Mesothelial cell of epicardium (in vitro differentiated cells): ENCODE measurements at regions not wholly inside any gene's neighbourhood (a gene's known extent, or its start where the extent isn't known, plus 50 kb on each side); places are given as distances from the start of the nearest gene placed in this dataset.

ENCODE experiments used
- DNase-seq, 2 experiments: peaks; one replicate each; pipeline ENCODE4 v3.0.0; 2021; ENCODE audit warnings: low spot score in 2 of 2; ENCODE audit not compliant: unreplicated experiment in 2 of 2
- H3K27ac Mint-ChIP-seq: 2 replicates; pipeline ENCODE4 v1.8.0; 2021; ENCODE audit warnings: mixed read lengths
- H3K27me3 Mint-ChIP-seq: 2 replicates; pipeline ENCODE4 v1.8.0; 2021; ENCODE audit warnings: low read depth, mixed read lengths
- H3K36me3 Mint-ChIP-seq: 2 replicates; pipeline ENCODE4 v1.8.0; 2021; ENCODE audit warnings: mixed read lengths
- H3K4me1 Mint-ChIP-seq: 2 replicates; pipeline ENCODE4 v1.8.0; 2021; ENCODE audit warnings: mixed read lengths
- H3K4me3 Mint-ChIP-seq: 2 replicates; pipeline ENCODE4 v1.8.0; 2021; ENCODE audit warnings: mild to moderate bottlenecking, moderate library complexity, mixed read lengths
- H3K9me3 Mint-ChIP-seq: 2 replicates; pipeline ENCODE4 v1.8.0; 2021; ENCODE audit warnings: mixed read lengths
- TF ChIP-seq, protein P1 (sequence below): fragments of 200-600 bp; sonication (generic); IDR thresholded peaks from one replicate; pipeline ENCODE4 v1.5.0; 2021; ENCODE audit warnings: antibody characterized with exemption; ENCODE audit not compliant: unreplicated experiment

DNA sequence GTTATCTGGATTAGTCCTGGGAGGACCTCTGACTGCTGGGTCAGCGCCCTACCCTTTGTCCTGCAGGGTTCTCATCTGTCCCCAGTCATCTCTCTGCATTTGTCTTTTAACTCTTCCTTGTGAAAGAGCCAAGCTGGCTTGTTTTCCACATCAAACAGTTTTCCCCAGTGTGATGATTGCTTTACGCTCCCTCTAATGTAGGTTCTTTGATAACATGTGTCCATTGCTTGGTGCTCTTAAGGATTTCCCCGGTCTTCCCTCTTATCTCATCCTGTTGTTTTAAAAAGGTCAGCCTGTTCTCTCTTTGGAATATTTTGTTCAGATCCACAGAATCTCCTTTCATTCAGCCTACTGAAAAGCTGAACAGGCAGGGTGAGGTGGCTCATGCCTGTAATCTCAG lies 792.1 kb upstream of the RAB6C start:
- no peaks in the 10 kb centered on the region for H3K27me3 Mint-ChIP-seq
- TF ChIP-seq, protein P1, sequence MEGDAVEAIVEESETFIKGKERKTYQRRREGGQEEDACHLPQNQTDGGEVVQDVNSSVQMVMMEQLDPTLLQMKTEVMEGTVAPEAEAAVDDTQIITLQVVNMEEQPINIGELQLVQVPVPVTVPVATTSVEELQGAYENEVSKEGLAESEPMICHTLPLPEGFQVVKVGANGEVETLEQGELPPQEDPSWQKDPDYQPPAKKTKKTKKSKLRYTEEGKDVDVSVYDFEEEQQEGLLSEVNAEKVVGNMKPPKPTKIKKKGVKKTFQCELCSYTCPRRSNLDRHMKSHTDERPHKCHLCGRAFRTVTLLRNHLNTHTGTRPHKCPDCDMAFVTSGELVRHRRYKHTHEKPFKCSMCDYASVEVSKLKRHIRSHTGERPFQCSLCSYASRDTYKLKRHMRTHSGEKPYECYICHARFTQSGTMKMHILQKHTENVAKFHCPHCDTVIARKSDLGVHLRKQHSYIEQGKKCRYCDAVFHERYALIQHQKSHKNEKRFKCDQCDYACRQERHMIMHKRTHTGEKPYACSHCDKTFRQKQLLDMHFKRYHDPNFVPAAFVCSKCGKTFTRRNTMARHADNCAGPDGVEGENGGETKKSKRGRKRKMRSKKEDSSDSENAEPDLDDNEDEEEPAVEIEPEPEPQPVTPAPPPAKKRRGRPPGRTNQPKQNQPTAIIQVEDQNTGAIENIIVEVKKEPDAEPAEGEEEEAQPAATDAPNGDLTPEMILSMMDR = no peak
- H3K27ac Mint-ChIP-seq = no peak overlapping the region

DNA sequence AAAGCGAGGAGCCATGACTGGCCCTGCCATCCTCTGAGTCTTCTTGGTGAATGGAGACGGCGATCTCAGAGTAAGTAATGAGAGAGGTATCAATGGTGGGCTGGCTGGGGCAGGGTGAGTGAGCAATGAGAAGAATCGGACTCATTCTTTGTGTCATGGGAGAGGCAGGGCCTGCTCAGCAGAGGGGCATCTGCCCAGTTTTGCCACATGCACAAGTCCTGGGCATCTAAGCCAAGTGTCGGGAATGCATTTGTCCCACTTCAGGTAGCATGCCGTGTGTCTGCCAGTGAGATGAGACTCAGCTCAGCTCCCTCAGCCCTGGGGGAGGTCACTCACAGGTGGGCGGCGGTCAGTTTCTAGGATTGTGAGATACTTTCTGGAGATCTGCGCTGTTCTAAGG lies 791.0 kb upstream of the RAB6C start:
- peaks cover 51% of the 10 kb centered on the region for H3K4me1 Mint-ChIP-seq
- TF ChIP-seq, protein P1 = no peak
- no peak overlapping the region for H3K4me3 Mint-ChIP-seq
- no peak overlapping the region for H3K27ac Mint-ChIP-seq
- peaks cover 5% of the 10 kb centered on the region for H3K9me3 Mint-ChIP-seq
- no peak for DNase-seq
- no peaks in the 10 kb centered on the region for H3K27me3 Mint-ChIP-seq
- no peaks in the 10 kb centered on the region for H3K36me3 Mint-ChIP-seq

More for the DNA sequence above, 792.1 kb upstream of the RAB6C start:
- Mint-ChIP-seq H3K9me3 (peaks cover 5% of the 10 kb centered on the region), H3K36me3 (no peaks in the 10 kb centered on the region), H3K4me3 (no peak overlapping the region), H3K4me1 (peaks cover 43% of the 10 kb centered on the region)
- DNase-seq = no peak

DNA sequence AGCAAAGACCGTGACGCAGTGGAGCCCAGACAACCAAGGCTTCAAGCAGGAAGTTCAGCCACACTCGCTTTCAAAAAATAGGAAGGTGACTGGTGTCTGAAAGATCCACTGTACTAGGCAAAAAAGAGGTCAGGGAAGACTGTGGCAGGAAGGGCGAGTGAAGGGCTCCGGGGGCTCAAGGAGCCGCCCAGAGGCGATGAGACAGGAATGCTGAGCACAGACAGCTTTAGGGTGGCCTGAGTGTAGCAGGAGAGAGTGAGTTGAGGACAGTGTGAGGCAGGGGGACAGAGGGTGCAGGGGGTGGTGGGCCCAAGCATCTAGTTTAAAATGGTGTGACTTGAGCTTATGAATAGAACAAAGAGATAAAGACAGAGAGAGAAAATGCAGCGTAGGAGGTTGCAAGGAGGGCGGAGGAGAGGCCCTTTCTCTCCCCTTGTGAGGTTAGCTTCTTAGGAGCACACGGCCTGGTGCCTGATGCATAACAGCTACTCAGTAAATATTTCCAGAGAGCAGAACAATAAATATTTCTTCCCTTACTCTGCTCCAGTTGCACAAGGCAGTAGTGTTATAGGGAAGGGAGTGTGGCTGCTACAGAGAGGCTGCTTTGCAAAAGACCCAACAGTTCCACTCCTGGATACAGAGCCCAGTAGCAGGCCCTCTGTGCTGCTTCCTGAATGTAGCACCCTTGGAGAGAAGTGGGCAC lies 789.7 kb upstream of the RAB6C start:
- H3K4me1 Mint-ChIP-seq = peaks cover 58% of the 10 kb centered on the region
- no peak overlapping the region for H3K4me3 Mint-ChIP-seq
- no peaks in the 10 kb centered on the region for H3K36me3 Mint-ChIP-seq
- H3K27ac Mint-ChIP-seq = peak overlapping the region; percentile 20
- TF ChIP-seq, protein P1 = no peak
- H3K27me3 Mint-ChIP-seq = no peaks in the 10 kb centered on the region
- H3K9me3 Mint-ChIP-seq = peaks cover 5% of the 10 kb centered on the region
- no peak for DNase-seq

DNA sequence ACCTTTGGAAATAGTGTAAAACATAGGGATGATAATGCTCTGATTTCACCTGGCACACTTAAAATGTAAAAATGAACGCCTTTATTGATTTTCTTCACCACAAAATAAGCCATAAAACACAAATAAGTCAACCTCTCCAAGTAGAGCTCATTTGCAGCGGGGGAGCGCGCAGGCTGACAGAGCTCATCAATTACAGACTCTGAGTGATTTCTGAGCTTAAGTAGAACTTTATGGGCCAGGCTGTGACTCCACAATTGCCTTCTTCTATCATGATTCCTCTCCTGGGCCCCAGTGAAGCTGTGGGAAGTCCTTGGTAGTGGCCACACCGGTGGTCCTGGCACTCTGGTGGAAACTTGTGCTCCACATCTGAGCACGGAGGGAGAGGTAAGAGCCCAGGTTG lies 789.0 kb upstream of the RAB6C start:
- no peak overlapping the region for H3K4me3 Mint-ChIP-seq
- peaks cover 58% of the 10 kb centered on the region for H3K4me1 Mint-ChIP-seq
- H3K9me3 Mint-ChIP-seq = peaks cover 5% of the 10 kb centered on the region
- no peaks in the 10 kb centered on the region for H3K36me3 Mint-ChIP-seq
- DNase-seq = no peak
- TF ChIP-seq, protein P1 = no peak
- H3K27ac Mint-ChIP-seq = peak overlapping the region; percentile 39
- H3K27me3 Mint-ChIP-seq = no peaks in the 10 kb centered on the region

DNA sequence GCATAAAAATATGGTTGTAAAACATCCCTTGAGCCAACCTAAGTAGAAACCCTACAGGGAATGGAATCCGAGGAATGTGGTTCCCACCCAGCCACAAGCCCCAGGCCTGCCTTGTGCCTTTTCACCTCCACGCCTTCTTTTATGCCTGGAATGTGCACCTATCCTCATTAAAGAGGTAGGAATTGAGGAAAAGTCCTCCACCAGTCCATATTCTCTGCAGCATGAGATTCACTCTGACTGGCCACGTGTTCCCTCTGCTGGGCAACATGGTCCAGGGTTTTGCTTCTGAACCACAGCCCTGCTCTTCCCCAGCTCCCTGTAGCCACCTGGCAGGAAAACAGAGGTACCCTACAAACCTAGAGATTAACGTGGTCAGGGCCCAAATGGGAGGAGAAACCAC lies 787.9 kb upstream of the RAB6C start:
- Mint-ChIP-seq H3K9me3 (no peaks in the 10 kb centered on the region), H3K27me3 (no peaks in the 10 kb centered on the region), H3K4me3 (no peak overlapping the region), H3K4me1 (peaks cover 58% of the 10 kb centered on the region), H3K36me3 (no peaks in the 10 kb centered on the region), H3K27ac (peak overlapping the region; percentile 87)
- TF ChIP-seq, protein P1 = no peak
- DNase-seq = no peak
